Smooth muscle cell (in vitro differentiated cells): ENCODE measurements at regions not wholly inside any gene's neighbourhood (a gene's known extent, or its start where the extent isn't known, plus 50 kb on each side); places are given as distances from the start of the nearest gene placed in this dataset.

Source experiments
- DNase-seq: peaks from one replicate; lab custom pipeline; 2025; ENCODE audit not compliant: unreplicated experiment; lab: John Stamatoyannopoulos, UW
- H2AFZ ChIP-seq: fragments of 200-600 bp; sonication (generic); 2 replicates; pipeline ENCODE4 v1.6.0; 2016; ENCODE audit warnings: antibody characterized with exemption, low read depth, mild to moderate bottlenecking
- H3F3A ChIP-seq: fragments of 200-600 bp; sonication (generic); 2 replicates; pipeline ENCODE4 v1.6.0; 2017; ENCODE audit warnings: antibody characterized with exemption, low read depth
- H3K27ac ChIP-seq: fragments of 200-600 bp; sonication (generic); 2 replicates; pipeline ENCODE4 v1.5.1; 2016; ENCODE audit warnings: low read depth, mild to moderate bottlenecking
- H3K27me3 ChIP-seq: fragments of 200-600 bp; sonication (generic); 2 replicates; pipeline ENCODE4 v1.6.1; 2016; ENCODE audit warnings: low read depth, mild to moderate bottlenecking
- H3K36me3 ChIP-seq: fragments of 200-600 bp; sonication (generic); 2 replicates; pipeline ENCODE4 v1.5.1; 2016; ENCODE audit warnings: low read depth
- H3K4me1 ChIP-seq: fragments of 200-600 bp; sonication (generic); 2 replicates; pipeline ENCODE4 v1.5.1; 2016; ENCODE audit warnings: low read depth
- H3K4me2 ChIP-seq: fragments of 200-600 bp; sonication (generic); 2 replicates; pipeline ENCODE4 v1.6.0; 2016; ENCODE audit warnings: mild to moderate bottlenecking
- H3K4me3 ChIP-seq: fragments of 200-600 bp; sonication (generic); 2 replicates; pipeline ENCODE4 v1.5.1; 2016; ENCODE audit warnings: mild to moderate bottlenecking
- H3K79me2 ChIP-seq: fragments of 200-600 bp; sonication (generic); 2 replicates; pipeline ENCODE4 v1.6.0; 2016; ENCODE audit warnings: low read depth, mild to moderate bottlenecking
- H3K9ac ChIP-seq: fragments of 200-600 bp; sonication (generic); 2 replicates; pipeline ENCODE4 v1.6.0; 2016; ENCODE audit warnings: low read depth
- H3K9me3 ChIP-seq: fragments of 200-600 bp; sonication (generic); replicated peaks from 2 replicates; pipeline ENCODE4 v1.5.1; 2016; ENCODE audit warnings: low read depth
- H4K20me1 ChIP-seq: fragments of 200-600 bp; sonication (generic); 2 replicates; pipeline ENCODE4 v1.6.0; 2016; ENCODE audit warnings: low read depth
- WGBS: methylation state at CpG from one replicate; pipeline ENCODE4 v1.1.7; 2016; ENCODE audit warnings: low lambda C conversion rate; 5-methylcytosine and 5-hydroxymethylcytosine counted together
- TF ChIP-seq, protein P1 (sequence below): fragments of 200-600 bp; sonication (generic); IDR thresholded peaks from 2 replicates; pipeline ENCODE4 v1.5.1; 2017; ENCODE audit warnings: borderline replicate concordance, mild to moderate bottlenecking, antibody characterized with exemption; ENCODE audit not compliant: insufficient read depth, poor library complexity, severe bottlenecking

GRCh38 chr13:97564956-97565355 lies 131.0 kb downstream of the RAP2A start:
- Histone ChIP-seq H3K4me2 (no peak overlapping the region), H3F3A (no peaks in the 10 kb centered on the region), H3K9me3 (no peaks in the 10 kb centered on the region), H3K4me3 (no peak overlapping the region), H3K27ac (no peak overlapping the region), H3K79me2 (no peaks in the 10 kb centered on the region), H3K36me3 (no peaks in the 10 kb centered on the region), H2AFZ (no peak overlapping the region), H3K27me3 (no peaks in the 10 kb centered on the region), H3K9ac (no peak overlapping the region), H3K4me1 (peaks cover 16% of the 10 kb centered on the region), H4K20me1 (no peaks in the 10 kb centered on the region)
- 83% methylated on average over 5 of the region's 5 CpGs for WGBS
- TF ChIP-seq, protein P1, sequence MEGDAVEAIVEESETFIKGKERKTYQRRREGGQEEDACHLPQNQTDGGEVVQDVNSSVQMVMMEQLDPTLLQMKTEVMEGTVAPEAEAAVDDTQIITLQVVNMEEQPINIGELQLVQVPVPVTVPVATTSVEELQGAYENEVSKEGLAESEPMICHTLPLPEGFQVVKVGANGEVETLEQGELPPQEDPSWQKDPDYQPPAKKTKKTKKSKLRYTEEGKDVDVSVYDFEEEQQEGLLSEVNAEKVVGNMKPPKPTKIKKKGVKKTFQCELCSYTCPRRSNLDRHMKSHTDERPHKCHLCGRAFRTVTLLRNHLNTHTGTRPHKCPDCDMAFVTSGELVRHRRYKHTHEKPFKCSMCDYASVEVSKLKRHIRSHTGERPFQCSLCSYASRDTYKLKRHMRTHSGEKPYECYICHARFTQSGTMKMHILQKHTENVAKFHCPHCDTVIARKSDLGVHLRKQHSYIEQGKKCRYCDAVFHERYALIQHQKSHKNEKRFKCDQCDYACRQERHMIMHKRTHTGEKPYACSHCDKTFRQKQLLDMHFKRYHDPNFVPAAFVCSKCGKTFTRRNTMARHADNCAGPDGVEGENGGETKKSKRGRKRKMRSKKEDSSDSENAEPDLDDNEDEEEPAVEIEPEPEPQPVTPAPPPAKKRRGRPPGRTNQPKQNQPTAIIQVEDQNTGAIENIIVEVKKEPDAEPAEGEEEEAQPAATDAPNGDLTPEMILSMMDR = no peak
- no peak for DNase-seq

DNA sequence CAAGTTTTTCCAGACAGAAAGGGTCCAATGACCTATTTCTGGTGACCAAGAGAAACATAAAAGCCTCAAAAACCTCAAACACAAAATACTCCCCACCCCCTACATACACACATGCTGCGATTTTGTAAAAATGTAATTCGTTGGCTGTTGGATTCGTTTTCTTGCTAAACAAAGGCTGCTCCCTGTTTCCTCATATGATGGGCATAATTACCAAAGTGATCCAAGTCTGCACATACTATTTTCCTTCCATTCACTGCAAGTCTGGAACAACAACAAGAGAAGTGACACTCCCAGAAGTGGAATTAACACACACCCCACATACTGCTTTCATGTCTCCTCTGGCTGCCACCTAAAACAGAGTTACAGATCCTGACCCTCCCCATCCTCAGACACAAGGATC lies 131.9 kb downstream of the RAP2A start:
- no peaks in the 10 kb centered on the region for H3K79me2 ChIP-seq
- no peaks in the 10 kb centered on the region for H3K27me3 ChIP-seq
- whole genome bisulfite sequencing = 98% methylated on average over 3 of the region's 3 CpGs
- no peaks in the 10 kb centered on the region for H3K36me3 ChIP-seq
- H4K20me1 ChIP-seq = no peaks in the 10 kb centered on the region
- H3K4me3 ChIP-seq = no peak overlapping the region
- no peak overlapping the region for H2AFZ ChIP-seq
- no peak overlapping the region for H3K9ac ChIP-seq
- H3K27ac ChIP-seq = no peak overlapping the region
- H3K4me2 ChIP-seq = no peak overlapping the region
- H3K4me1 ChIP-seq = peaks cover 26% of the 10 kb centered on the region
- TF ChIP-seq, protein P1 = no peak
- H3F3A ChIP-seq = no peaks in the 10 kb centered on the region
- H3K9me3 ChIP-seq = no peaks in the 10 kb centered on the region
- no peak for DNase-seq

GRCh38 chr13:97566907-97567306 lies 132.9 kb downstream of the RAP2A start:
- Histone ChIP-seq H3K27me3 (no peaks in the 10 kb centered on the region), H3K9ac (no peak overlapping the region), H4K20me1 (no peaks in the 10 kb centered on the region), H2AFZ (no peak overlapping the region), H3K79me2 (no peaks in the 10 kb centered on the region), H3K36me3 (no peaks in the 10 kb centered on the region), H3K27ac (no peak overlapping the region), H3K4me1 (peaks cover 29% of the 10 kb centered on the region), H3K4me3 (no peak overlapping the region), H3F3A (no peaks in the 10 kb centered on the region), H3K4me2 (no peak overlapping the region), H3K9me3 (no peaks in the 10 kb centered on the region)
- no peak for DNase-seq
- TF ChIP-seq, protein P1 = no peak
- WGBS = 100% methylated on average over 2 of the region's 2 CpGs

DNA sequence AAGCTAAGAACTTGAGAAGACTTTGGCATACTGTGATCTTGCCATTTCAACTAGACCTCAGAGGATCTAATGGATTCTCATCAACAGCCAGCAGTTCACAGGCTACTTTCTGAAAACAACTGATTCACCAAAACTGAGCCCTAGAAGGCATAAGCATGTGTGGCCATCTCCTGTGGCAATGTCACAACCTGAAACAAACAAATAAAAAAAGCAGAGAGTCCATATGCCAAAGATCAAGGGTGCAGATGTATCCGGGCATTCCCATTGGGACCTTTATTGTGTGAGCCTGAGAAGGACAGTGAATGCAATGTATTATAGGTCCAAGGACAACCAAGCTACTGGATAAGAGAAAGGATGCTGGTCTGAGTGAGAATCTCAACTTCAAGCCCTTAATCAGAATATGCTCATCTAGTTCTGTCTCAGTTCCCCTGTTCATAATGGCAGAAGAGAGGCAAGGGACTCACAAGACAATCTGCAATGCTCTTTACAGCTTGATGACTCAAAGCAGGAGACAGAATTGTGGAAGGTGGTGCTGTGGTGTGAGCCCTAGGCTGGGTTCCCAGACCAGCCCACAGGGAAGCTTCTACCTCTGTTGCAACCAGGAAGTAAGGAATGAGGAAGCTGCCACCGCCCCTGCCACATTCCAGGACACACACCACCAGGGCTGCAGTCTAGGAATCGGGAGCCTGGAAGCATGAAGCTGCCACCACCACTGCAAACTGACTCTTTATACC lies 133.7 kb downstream of the RAP2A start:
- Histone ChIP-seq H3K4me1 (peaks cover 30% of the 10 kb centered on the region), H3K27ac (no peak overlapping the region), H2AFZ (peak overlapping the region; percentile 45), H3K4me2 (peak overlapping the region; percentile 35), H3F3A (no peaks in the 10 kb centered on the region), H3K79me2 (no peaks in the 10 kb centered on the region), H3K4me3 (no peak overlapping the region), H3K27me3 (no peaks in the 10 kb centered on the region), H3K9me3 (no peaks in the 10 kb centered on the region), H4K20me1 (no peaks in the 10 kb centered on the region), H3K36me3 (no peaks in the 10 kb centered on the region), H3K9ac (no peak overlapping the region)
- 53% methylated on average over 3 of the region's 3 CpGs for WGBS
- TF ChIP-seq, protein P1 = no peak
- no peak for DNase-seq
